Astrocyte of the cerebellum (primary cell): ENCODE measurements at regions not wholly inside any gene's neighbourhood (a gene's known extent, or its start where the extent isn't known, plus 50 kb on each side); places are given as distances from the start of the nearest gene placed in this dataset.

Experiments used
- DNase-seq: peaks from one replicate; pipeline ENCODE4 v3.0.0-alpha.2; 2011; ENCODE audit warnings: low read depth
- H3K4me3 ChIP-seq: 2 replicates; pipeline ENCODE4 v1.5.1; 2011; ENCODE audit warnings: mild to moderate bottlenecking, low read depth, low read length, moderate library complexity
- in situ Hi-C: cut with HindIII; loops from 2 replicates; pipeline ENCODE4 v1.10.0; 2017; ENCODE audit warnings: low sequenced_read_pairs
- TF ChIP-seq, protein P1 (sequence below): IDR thresholded peaks from 2 replicates; pipeline ENCODE4 v1.5.1; 2012; ENCODE audit warnings: low read length, low read depth, moderate library complexity, mild to moderate bottlenecking; ENCODE audit errors: missing control alignments

DNA sequence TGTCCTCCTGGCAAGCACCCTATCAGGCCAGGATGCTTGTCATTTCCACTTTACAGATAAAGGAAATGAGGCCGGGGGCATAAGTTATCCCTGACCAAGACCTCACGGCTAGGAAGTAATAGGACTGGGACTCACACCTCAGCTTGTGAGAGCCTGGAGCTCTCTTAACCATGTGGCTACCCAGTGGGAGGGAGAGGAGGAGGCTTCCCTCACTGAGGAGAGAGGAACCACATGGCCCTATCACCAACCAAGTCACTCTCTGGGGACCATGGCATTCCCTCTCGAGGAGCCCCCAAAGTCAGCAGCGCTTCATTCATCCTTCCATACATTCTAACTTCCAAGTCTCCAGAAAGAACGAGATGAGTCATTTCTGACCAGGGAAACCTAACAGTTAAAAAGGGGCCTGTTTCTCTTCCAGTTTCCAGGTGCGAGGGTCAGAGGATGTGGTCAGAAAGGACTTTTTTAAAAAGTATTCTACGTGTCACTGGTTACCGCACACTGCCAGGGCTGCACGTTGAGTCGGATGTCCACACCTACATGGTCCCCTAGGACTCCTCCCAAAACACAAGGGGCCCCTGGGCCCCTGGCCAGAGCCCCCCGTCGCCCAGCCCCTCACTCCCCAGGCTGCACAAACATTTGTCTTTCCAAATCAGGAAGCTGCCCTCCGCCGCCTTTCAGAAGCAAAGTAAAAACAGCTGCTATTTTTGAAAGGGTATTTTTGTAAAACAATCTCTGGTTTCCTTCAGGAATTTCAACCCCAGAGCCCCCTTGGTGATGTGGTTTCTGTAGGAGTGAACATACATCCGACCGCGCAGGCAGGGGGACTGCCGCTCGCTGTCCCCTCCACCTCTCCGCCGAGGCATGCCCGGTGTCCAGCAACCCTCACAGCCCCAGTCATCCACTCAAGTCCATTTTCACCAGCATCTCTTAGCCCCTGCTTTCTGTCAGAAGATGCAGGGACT is 128.2 kb upstream of the CHST15 start:
- no peak overlapping the region for H3K4me3 ChIP-seq
- peak; percentile 33 for DNase-seq
- in situ Hi-C loops = no loop called here
- TF ChIP-seq, protein P1, sequence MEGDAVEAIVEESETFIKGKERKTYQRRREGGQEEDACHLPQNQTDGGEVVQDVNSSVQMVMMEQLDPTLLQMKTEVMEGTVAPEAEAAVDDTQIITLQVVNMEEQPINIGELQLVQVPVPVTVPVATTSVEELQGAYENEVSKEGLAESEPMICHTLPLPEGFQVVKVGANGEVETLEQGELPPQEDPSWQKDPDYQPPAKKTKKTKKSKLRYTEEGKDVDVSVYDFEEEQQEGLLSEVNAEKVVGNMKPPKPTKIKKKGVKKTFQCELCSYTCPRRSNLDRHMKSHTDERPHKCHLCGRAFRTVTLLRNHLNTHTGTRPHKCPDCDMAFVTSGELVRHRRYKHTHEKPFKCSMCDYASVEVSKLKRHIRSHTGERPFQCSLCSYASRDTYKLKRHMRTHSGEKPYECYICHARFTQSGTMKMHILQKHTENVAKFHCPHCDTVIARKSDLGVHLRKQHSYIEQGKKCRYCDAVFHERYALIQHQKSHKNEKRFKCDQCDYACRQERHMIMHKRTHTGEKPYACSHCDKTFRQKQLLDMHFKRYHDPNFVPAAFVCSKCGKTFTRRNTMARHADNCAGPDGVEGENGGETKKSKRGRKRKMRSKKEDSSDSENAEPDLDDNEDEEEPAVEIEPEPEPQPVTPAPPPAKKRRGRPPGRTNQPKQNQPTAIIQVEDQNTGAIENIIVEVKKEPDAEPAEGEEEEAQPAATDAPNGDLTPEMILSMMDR = no peak

DNA sequence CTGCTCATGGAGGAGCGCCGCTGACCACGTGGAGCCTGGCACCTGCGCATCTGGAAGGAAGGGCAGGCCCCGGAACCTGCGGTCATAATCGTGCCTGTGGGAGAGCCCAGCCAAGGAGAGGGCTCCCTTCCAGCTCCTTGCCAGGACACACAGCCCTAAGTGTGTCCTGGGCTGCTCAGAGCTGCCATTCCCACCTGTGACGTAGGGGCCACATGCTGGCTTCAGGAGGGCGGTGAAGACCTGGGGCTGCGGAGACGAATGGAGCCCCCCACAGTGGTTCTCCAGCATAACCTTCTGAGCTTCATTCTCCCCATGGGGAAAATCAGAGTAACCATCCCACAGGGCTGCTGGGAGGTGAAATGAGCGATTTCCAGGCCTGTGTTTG is 127.6 kb upstream of the CHST15 start:
- no peak overlapping the region for H3K4me3 ChIP-seq

DNA sequence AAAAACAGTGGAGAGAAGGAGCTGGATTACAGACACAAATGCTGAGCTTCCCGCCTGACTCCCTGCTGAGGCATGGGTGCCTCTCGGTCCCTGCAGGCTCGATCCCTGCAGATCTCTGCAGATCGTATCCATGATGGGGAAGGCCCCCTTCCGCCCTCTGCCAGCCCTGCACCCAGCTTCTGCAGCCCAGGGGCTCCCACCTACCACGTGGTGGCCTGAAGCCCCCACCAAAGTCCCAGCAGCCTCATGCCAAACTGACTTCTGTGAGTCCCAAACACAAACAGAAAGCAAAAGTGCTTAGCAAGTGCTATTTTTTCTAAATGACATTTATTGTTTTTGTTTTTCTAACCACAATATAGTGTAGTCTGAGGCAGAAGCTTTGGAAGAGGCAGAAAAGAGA is 127.1 kb upstream of the CHST15 start:
- DNase-seq = no peak
- TF ChIP-seq, protein P1 = no peak
- in situ Hi-C loops = no loop called here
- no peak overlapping the region for H3K4me3 ChIP-seq

More for the DNA sequence above, 127.6 kb upstream of the CHST15 start:
- no peak for DNase-seq
- TF ChIP-seq, protein P1 = no peak
- in situ Hi-C loops = no loop called here

DNA sequence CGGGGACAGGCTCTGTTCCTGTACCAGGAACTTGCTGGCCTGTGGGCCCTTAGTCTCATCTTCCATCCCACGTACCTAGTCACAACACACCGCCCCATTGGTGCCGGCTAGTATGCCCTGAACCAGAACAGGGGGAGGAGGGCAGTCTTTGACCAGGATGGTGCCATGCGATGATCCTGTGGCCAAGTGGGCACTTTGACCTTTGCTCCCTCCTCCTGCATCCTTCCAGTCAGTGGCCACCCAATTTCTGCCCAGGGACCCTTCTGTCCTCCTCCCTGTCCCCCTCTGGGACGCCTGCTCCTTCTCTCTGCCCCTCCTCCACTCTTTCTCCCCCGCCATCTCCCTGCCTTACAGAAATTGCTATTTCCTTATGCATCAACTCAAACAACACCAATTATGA is 126.3 kb upstream of the CHST15 start:
- DNase-seq = no peak
- TF ChIP-seq, protein P1 = no peak
- in situ Hi-C loops = loop anchor here (5.0 kb wide), 1 partner anchor 48 kb away; no protein-coding TSS in a partner anchor
- H3K4me3 ChIP-seq = no peak overlapping the region

DNA sequence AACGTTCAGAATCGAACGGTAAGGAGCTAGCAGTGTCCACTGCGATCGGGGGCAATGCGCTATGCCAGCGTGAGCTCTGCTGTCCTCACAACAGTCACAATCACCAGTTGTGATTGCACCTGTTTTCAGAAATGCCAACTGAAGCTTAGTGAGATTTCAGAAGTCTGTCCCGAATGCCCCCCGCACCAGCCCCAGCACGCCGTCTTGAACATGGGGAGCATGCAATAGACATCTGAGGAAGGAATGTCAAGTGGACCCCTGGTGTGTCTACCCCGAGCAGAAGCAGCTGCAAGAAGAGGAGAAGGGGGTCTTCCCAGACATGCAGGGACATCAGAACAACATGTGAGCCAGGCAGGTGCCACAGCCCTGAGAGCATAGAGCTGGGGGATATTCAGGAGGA is 125.7 kb upstream of the CHST15 start:
- H3K4me3 ChIP-seq = no peak overlapping the region
- TF ChIP-seq, protein P1 = no peak
- DNase-seq = no peak
- in situ Hi-C loops = loop anchor here (5.0 kb wide), 1 partner anchor 48 kb away; no protein-coding TSS in a partner anchor

DNA sequence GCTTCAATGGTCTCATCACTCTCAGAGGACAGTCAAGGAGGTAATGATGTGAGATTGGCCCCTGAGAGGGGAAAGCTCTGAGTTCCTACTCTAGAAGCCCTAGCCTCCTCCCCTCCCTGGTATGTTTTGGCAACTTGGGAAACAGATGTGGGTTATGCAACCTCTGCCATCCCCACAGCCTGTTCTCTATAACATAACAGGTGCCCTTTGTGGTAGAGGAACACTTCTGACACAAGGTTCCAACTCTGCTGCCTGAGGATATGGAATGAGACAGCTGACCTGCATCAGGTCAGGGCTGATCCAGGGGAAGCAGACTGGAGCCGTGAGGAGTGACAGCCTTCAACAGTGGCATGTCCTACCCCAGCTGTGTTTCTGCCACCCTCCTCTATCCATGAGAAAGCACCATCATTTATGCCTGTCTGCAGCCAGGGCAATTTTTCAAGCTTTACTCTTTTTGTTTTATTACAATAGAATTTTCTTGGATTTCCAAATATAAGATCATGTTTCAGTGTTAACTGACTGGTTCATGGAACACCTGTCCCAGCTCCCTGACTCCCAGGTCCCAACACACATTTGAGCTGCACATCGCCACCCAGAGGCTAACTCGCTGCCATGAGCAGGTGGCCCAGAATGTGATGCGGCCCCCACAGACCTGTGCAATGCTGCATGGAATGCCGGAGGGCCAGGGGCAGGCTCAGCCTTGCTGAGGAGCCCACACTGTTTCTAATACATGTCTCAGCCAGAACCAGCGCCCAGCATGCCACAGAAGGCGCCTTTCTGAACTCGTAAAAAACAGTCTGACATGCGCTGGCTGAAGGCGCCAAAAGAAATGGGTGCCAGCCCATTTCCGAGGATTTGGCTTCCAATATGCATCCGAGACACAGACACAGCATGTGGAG is 124.8 kb upstream of the CHST15 start:
- DNase-seq = no peak
- no peak overlapping the region for H3K4me3 ChIP-seq
- in situ Hi-C loops = loop anchor here (5.0 kb wide), 1 partner anchor 49 kb away; no protein-coding TSS in a partner anchor
- TF ChIP-seq, protein P1 = no peak
